ENCODE measurements at regions not wholly inside any gene's neighbourhood (a gene's known extent, or its start where the extent isn't known, plus 50 kb on each side); places are given as distances from the start of the nearest gene placed in this dataset.
"Not testable (repeated sequence)": the region's sequence is repeated elsewhere in the genome, so short reads cannot be mapped to it uniquely, and the experiment has no call there.

GRCh38 chr3:110512961-110513360 is 558.7 kb upstream of the NECTIN3 start:
- Histone ChIP-seq H3K4me1 (no peaks in the 10 kb centered on the region), H3K27me3 (no peaks in the 10 kb centered on the region), H3K27ac (no peak overlapping the region), H3K4me3 (replicated peaks in 1 of 3) (no peak overlapping the region), H3K36me3 (no peaks in the 10 kb centered on the region), H3K9me3 (no peaks in the 10 kb centered on the region)
- TF ChIP-seq CTCF (IDR thresholded peaks at IDR 0.05) = no peak
- TF ChIP-seq POLR2A (IDR thresholded peaks at IDR 0.05) = no peak
- intact Hi-C loops (cut with DNase I) = no loop called here
- WGBS, 2 donors = 83 to 85% methylated on average over 3 of the region's 3 CpGs
- no peak for DNase-seq

GRCh38 chr3:110518031-110518430 is 553.6 kb upstream of the NECTIN3 start:
- TF ChIP-seq CTCF (IDR thresholded peaks at IDR 0.05) = no peak
- Histone ChIP-seq H3K9me3 (no peaks in the 10 kb centered on the region), H3K36me3 (no peaks in the 10 kb centered on the region), H3K27ac (no peak overlapping the region), H3K27me3 (no peaks in the 10 kb centered on the region), H3K4me1 (no peaks in the 10 kb centered on the region), H3K4me3 (replicated peaks in 1 of 3) (no peak overlapping the region)
- intact Hi-C loops (cut with DNase I) = no loop called here
- WGBS, 2 donors = 77 to 79% methylated on average over 1 of the region's 1 CpG
- no peak for DNase-seq

- Histone ChIP-seq H3K4me3 (replicated peaks in 1 of 3) (no peak overlapping the region), H3K4me1 (no peaks in the 10 kb centered on the region), H3K27me3 (no peaks in the 10 kb centered on the region), H3K27ac (no peak overlapping the region), H3K36me3 (no peaks in the 10 kb centered on the region), H3K9me3 (no peaks in the 10 kb centered on the region)
- DNase-seq = no peak
- intact Hi-C loops (cut with DNase I) = no loop called here
- 70 to 74% methylated on average over 1 of the region's 1 CpG for WGBS, 2 donors
- no peak for TF ChIP-seq POLR2A (IDR thresholded peaks at IDR 0.05)
- TF ChIP-seq CTCF (IDR thresholded peaks at IDR 0.05) = no peak
These were observed 552.5 kb upstream of the NECTIN3 start for GRCh38 chr3:110519071-110519470.

GRCh38 chr3:110521019-110521418 is 550.6 kb upstream of the NECTIN3 start:
- H3K4me1 ChIP-seq = no peaks in the 10 kb centered on the region
- no peak for TF ChIP-seq CTCF (IDR thresholded peaks at IDR 0.05)
- H3K27ac ChIP-seq = no peak overlapping the region
- H3K27me3 ChIP-seq = no peaks in the 10 kb centered on the region
- intact Hi-C loops (cut with DNase I) = no loop called here
- DNase-seq = no peak
- 92 to 93% methylated on average over 2 of the region's 2 CpGs for WGBS, 2 donors
- H3K36me3 ChIP-seq = no peaks in the 10 kb centered on the region
- H3K4me3 ChIP-seq (replicated peaks in 1 of 3) = no peak overlapping the region
- no peaks in the 10 kb centered on the region for H3K9me3 ChIP-seq

GRCh38 chr3:110525558-110526064 is 546.0 kb upstream of the NECTIN3 start:
- H3K9me3 ChIP-seq; intact Hi-C loops (cut with DNase I); H3K4me3 ChIP-seq (replicated peaks in 1 of 3); H3K36me3 ChIP-seq; H3K27me3 ChIP-seq; H3K27ac ChIP-seq; DNase-seq; H3K4me1 ChIP-seq: not testable (repeated sequence)
- 77 to 79% methylated on average over 6 of the region's 6 CpGs for WGBS, 2 donors
